ENCODE measurements at regions not wholly inside any gene's neighbourhood (a gene's known extent, or its start where the extent isn't known, plus 50 kb on each side); places are given as distances from the start of the nearest gene placed in this dataset.

DNA sequence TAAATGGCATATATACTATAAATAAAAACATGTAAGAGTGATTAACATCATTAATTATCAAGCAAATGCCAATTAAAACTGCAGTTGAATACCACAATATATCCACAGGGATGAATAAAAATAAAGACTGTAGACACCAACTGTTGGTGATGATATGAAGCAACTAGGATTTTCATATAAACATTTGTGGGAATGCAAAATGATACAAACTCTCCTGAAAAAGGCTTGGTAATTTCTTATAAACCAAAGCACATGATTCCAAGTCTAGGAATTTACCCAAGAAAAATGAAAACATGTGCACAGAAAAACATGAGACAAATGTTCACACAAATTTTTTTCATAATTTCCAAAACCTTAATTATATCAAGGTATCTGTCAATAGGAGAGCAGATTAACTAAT is 448.1 kb downstream of the ETV1 start:
- no peak for DNase-seq
- Histone ChIP-seq H3K36me3 (ENCODE audit: low read depth) (no peaks in the 10 kb centered on the region), H3K27ac (no peak overlapping the region), H4K20me1 (ENCODE audit: insufficient read depth) (no peaks in the 10 kb centered on the region), H3K9me3 (ENCODE audit: insufficient read depth, low read depth) (0 out of 2 replicates have a peak, but pooled peaks cover 5% of the 10 kb centered on the region), H3K4me3 (no peak overlapping the region), H3K79me2 (ENCODE audit: low read depth) (no peaks in the 10 kb centered on the region), H3K4me2 (no peak overlapping the region), H3K27me3 (ENCODE audit: insufficient read depth, low read depth) (no peaks in the 10 kb centered on the region), H2AFZ (no peak overlapping the region), H3K9me2 (ENCODE audit: insufficient read depth) (0 out of 2 replicates have a peak, but pooled peaks cover 7% of the 10 kb centered on the region), H3F3A (ENCODE audit: insufficient read depth, low read depth) (no peaks in the 10 kb centered on the region), H3K4me1 (replicated peaks; ENCODE audit: insufficient read depth) (no peaks in the 10 kb centered on the region)
- ChIA-PET CTCF (no interaction called here), POLR2A (ENCODE audit: unreplicated experiment) (no interaction called here)
- intact Hi-C loops (cut with micrococcal nuclease; ENCODE audit: unreplicated experiment) = no loop called here
- TF ChIP-seq EZH2 (IDR thresholded peaks at IDR 0.05; ENCODE audit: low read depth) = no peak
- no peak for TF ChIP-seq CTCF (conservative IDR thresholded peaks at IDR 0.05)
- BruUV-seq (replicated peaks) = no TSS peak

GRCh38 chr7:13542451-13542850 is 447.0 kb downstream of the ETV1 start:
- POLR2A ChIA-PET (ENCODE audit: unreplicated experiment) = no interaction called here
- Histone ChIP-seq H3K9me2 (ENCODE audit: insufficient read depth) (0 out of 2 replicates have a peak, but pooled peaks cover 7% of the 10 kb centered on the region), H3K4me3 (no peak overlapping the region), H3K4me1 (replicated peaks; ENCODE audit: insufficient read depth) (no peaks in the 10 kb centered on the region), H3K27me3 (ENCODE audit: insufficient read depth, low read depth) (no peaks in the 10 kb centered on the region), H3K27ac (no peak overlapping the region), H3F3A (ENCODE audit: insufficient read depth, low read depth) (no peaks in the 10 kb centered on the region), H2AFZ (no peak overlapping the region), H3K9me3 (ENCODE audit: insufficient read depth, low read depth) (0 out of 2 replicates have a peak, but pooled peaks cover 5% of the 10 kb centered on the region), H3K36me3 (ENCODE audit: low read depth) (no peaks in the 10 kb centered on the region), H3K79me2 (ENCODE audit: low read depth) (no peaks in the 10 kb centered on the region), H3K4me2 (no peak overlapping the region), H4K20me1 (ENCODE audit: insufficient read depth) (no peaks in the 10 kb centered on the region)
- CTCF ChIA-PET = no interaction called here
- no TSS peak for BruUV-seq (replicated peaks)
- no peak for TF ChIP-seq EZH2 (IDR thresholded peaks at IDR 0.05; ENCODE audit: low read depth)
- no peak for TF ChIP-seq CTCF (conservative IDR thresholded peaks at IDR 0.05)
- DNase-seq = no peak
- intact Hi-C loops (cut with micrococcal nuclease; ENCODE audit: unreplicated experiment) = no loop called here

DNA sequence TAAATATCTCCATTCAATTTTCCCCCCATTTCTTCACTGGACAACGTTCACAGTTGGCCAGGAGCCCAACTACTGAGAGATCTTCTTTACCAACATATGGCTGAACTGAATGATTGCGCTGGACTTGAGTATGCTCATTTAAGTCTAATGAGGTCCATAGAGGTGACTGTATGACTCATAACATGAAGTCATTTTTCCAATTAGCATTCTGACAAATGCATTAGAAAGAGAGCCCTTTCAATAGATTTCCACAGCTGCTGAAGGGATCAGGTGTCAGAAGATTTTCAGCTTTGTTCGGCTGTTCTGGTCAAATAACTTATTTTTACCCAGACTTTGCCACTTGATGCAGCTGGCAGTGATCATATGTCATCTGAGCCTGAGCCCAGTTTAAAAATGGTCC is 438.0 kb downstream of the ETV1 start:
- Histone ChIP-seq H2AFZ (no peak overlapping the region), H4K20me1 (ENCODE audit: insufficient read depth) (no peaks in the 10 kb centered on the region), H3K4me2 (no peak overlapping the region), H3K9me2 (ENCODE audit: insufficient read depth) (no peaks in the 10 kb centered on the region), H3F3A (ENCODE audit: insufficient read depth, low read depth) (no peaks in the 10 kb centered on the region), H3K27ac (no peak overlapping the region), H3K4me3 (no peak overlapping the region), H3K9me3 (ENCODE audit: insufficient read depth, low read depth) (no peaks in the 10 kb centered on the region), H3K4me1 (replicated peaks; ENCODE audit: insufficient read depth) (no peaks in the 10 kb centered on the region), H3K79me2 (ENCODE audit: low read depth) (no peaks in the 10 kb centered on the region), H3K36me3 (ENCODE audit: low read depth) (no peaks in the 10 kb centered on the region), H3K27me3 (ENCODE audit: insufficient read depth, low read depth) (no peaks in the 10 kb centered on the region)
- TF ChIP-seq CTCF (conservative IDR thresholded peaks at IDR 0.05) = no peak
- TF ChIP-seq EZH2 (IDR thresholded peaks at IDR 0.05; ENCODE audit: low read depth) = no peak
- ChIA-PET POLR2A (ENCODE audit: unreplicated experiment) (no interaction called here), CTCF (no interaction called here)
- BruUV-seq (replicated peaks) = no TSS peak
- intact Hi-C loops (cut with micrococcal nuclease; ENCODE audit: unreplicated experiment) = no loop called here
- DNase-seq = no peak

All from PC-9 (cell line).